ENCODE measurements at regions not wholly inside any gene's neighbourhood (a gene's known extent, or its start where the extent isn't known, plus 50 kb on each side); places are given as distances from the start of the nearest gene placed in this dataset.

DNA sequence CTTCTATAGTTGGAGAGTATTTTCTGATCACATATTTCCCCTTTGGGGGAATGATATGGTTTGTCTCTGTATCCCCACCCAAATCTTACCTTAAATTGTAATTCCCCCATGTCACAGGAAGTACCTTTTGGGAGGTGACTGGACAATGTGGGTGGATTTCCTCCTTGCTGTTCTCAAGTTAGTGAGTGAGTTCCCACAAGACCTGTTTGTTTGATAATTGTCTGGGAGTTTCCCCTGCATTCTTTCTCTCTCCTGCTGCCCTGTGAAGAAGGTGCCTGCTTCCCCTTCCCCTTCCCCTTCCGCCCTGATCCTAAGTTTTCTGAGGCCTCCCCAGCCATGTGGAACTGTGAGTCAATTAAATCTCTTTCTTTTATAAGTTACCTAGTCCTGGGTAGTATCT lies 222.7 kb upstream of the SLC39A10 start:
- H4K8ac ChIP-seq (ENCODE audit: extremely low read depth, insufficient read depth, low read length), result no peak overlapping the region
- H3K4me1 ChIP-seq (replicated peaks in 1 of 4; ENCODE audit: control insufficient read depth in 3 of 4, insufficient read depth in 4 of 4, low read length in 3 of 4), result no peaks in the 10 kb centered on the region
- ChIA-PET POLR2A (ENCODE audit: partially characterized antibody) (no interaction called here), CTCF (ENCODE audit: partially characterized antibody) (no interaction called here)
- no peak overlapping the region for H3K27ac ChIP-seq (ENCODE audit: low read depth, low read length)
- H3K14ac ChIP-seq (ENCODE audit: insufficient read length), result no peak overlapping the region
- no peaks in the 10 kb centered on the region for H3K23me2 ChIP-seq (ENCODE audit: low read depth, low read length)
- H2BK12ac ChIP-seq (ENCODE audit: low read depth, low read length), result no peak overlapping the region
- no peak overlapping the region for H2BK20ac ChIP-seq (ENCODE audit: low read length)
- no peak overlapping the region for H3K56ac ChIP-seq (replicated peaks; ENCODE audit: insufficient read length, low read depth, low read length)
- H3K4ac ChIP-seq (replicated peaks; ENCODE audit: insufficient read length, low read depth, low read length), result no peak overlapping the region
- no peaks in the 10 kb centered on the region for H3K27me3 ChIP-seq (replicated peaks in 1 of 4; ENCODE audit: control insufficient read depth in 3 of 4, extremely low read depth in 1 of 4, insufficient read depth in 3 of 4, low read length in 3 of 4)
- H3K18ac ChIP-seq (ENCODE audit: extremely low read depth, low read length), result no peak overlapping the region
- FAIRE-seq, result no peak
- no peak overlapping the region for H2BK5ac ChIP-seq (ENCODE audit: low read depth, low read length)
- TF ChIP-seq SRF (IDR thresholded peaks at IDR 0.05; ENCODE audit: low read depth, low read length) (no peak), BCL11A (IDR thresholded peaks at IDR 0.05; ENCODE audit: low read depth in 2 of 2, low read length in 2 of 2) (no peak), SUZ12 (IDR thresholded peaks at IDR 0.05; ENCODE audit: low read length) (no peak), KDM4A (IDR thresholded peaks at IDR 0.05; ENCODE audit: low read depth, low read length, severe bottlenecking) (no peak), KDM1A (IDR thresholded peaks at IDR 0.05; ENCODE audit: borderline replicate concordance, low read length) (no peak), GABPA (IDR thresholded peaks at IDR 0.05; ENCODE audit: borderline replicate concordance, insufficient read depth, low read length) (no peak), HDAC6 (IDR thresholded peaks at IDR 0.05; ENCODE audit: low read depth, low read length) (no peak), EZH2 (IDR thresholded peaks at IDR 0.05; ENCODE audit: low read depth, low read length, severe bottlenecking) (no peak)
- no peak overlapping the region for H2AK5ac ChIP-seq (ENCODE audit: low read depth, low read length)
- WGBS, 2 experiments (ENCODE audit: extremely low coverage in 1 of 2, insufficient coverage in 1 of 2, insufficient read length in 1 of 2, insufficient replicate concordance in 2 of 2, low coverage in 1 of 2, low lambda C conversion rate in 2 of 2, missing lambda C conversion rate in 1 of 2), result 100% methylated on average over 1 of the region's 1 CpG; no CpG with 5 or more reads in 1 of the 2 experiments
- no peaks in the 10 kb centered on the region for H3K36me3 ChIP-seq (ENCODE audit: control insufficient read depth in 2 of 4, insufficient read depth in 4 of 4, low read length in 3 of 4)
- no peak overlapping the region for H2BK15ac ChIP-seq (ENCODE audit: low read length)
- no peak overlapping the region for H2BK120ac ChIP-seq (replicated peaks; ENCODE audit: low read depth, low read length)
- no peak overlapping the region for H3K9ac ChIP-seq (replicated peaks in 1 of 4; ENCODE audit: extremely low read depth in 1 of 4, low read depth in 3 of 4, low read length in 3 of 4)
- no peaks in the 10 kb centered on the region for H3K79me1 ChIP-seq (ENCODE audit: low read depth, low read length)
- H3K4me3 ChIP-seq (ENCODE audit: extremely low read depth in 1 of 4, insufficient read depth in 2 of 4, low read depth in 3 of 4, low read length in 4 of 4), result no peak overlapping the region
- H3K23ac ChIP-seq (ENCODE audit: insufficient read length), result no peak overlapping the region
- H3K4me2 ChIP-seq (ENCODE audit: insufficient read depth in 1 of 2, low read depth in 2 of 2, low read length in 2 of 2), result no peak overlapping the region
- no peak overlapping the region for H4K5ac ChIP-seq (ENCODE audit: insufficient read length, low read depth, low read length)
- H3K9me3 ChIP-seq (ENCODE audit: insufficient read depth in 2 of 2, low read depth in 1 of 2, low read length in 1 of 2), result peaks cover 4 to 10% of the 10 kb centered on the region in 2 experiments; a peak in 3 of 4 replicates
- H2AFZ ChIP-seq (ENCODE audit: low read length), result no peak overlapping the region
- DNase-seq (ENCODE audit: low read depth in 1 of 2, low spot score in 2 of 2), result no peak
- H4K91ac ChIP-seq (replicated peaks; ENCODE audit: insufficient read length, low read length), result no peak overlapping the region
- no peaks in the 10 kb centered on the region for H3K79me2 ChIP-seq (ENCODE audit: control insufficient read depth in 1 of 2, insufficient read depth in 2 of 2, low read length in 2 of 2)
- H4K20me1 ChIP-seq (replicated peaks in 1 of 2; ENCODE audit: control insufficient read depth in 1 of 2, insufficient read depth in 2 of 2, low read length in 2 of 2), result no peaks in the 10 kb centered on the region
